GM12878 (cell line): ENCODE measurements at regions not wholly inside any gene's neighbourhood (a gene's known extent, or its start where the extent isn't known, plus 50 kb on each side); places are given as distances from the start of the nearest gene placed in this dataset.
"Not testable (repeated sequence)": the region's sequence is repeated elsewhere in the genome, so short reads cannot be mapped to it uniquely, and the experiment has no call there.

ENCODE experiments used
- EZH2 ChIP-seq: IDR thresholded peaks from 2 replicates; pipeline ENCODE4 v1.6.1; 2012; ENCODE audit warnings: low read depth, mild to moderate bottlenecking, control low read depth, inconsistent platforms, low read length, borderline replicate concordance; ENCODE audit not compliant: control insufficient read depth
- FOXM1 ChIP-seq: IDR thresholded peaks from 2 replicates; pipeline ENCODE4 v1.6.1; 2012; ENCODE audit warnings: low read depth, mild to moderate bottlenecking, inconsistent platforms, low read length, moderate library complexity
- RAD21 ChIP-seq: IDR thresholded peaks from 2 replicates; pipeline ENCODE4 v1.6.1; 2011; ENCODE audit warnings: mild to moderate bottlenecking, low read depth, low read length, moderate library complexity; ENCODE audit not compliant: insufficient read depth
- ZNF274 ChIP-seq: IDR thresholded peaks from one replicate; pipeline ENCODE4 v1.8.0; 2011; ENCODE audit not compliant: insufficient read length, insufficient read depth

GRCh38 chr5:145446875-145447274, 388.3 kb downstream of the PRELID2 start:
- not testable (repeated sequence) for TF ChIP-seq ZNF274, EZH2, RAD21, FOXM1
